Parathyroid adenoma (tissue), 2 donors: ENCODE measurements at regions not wholly inside any gene's neighbourhood (a gene's known extent, or its start where the extent isn't known, plus 50 kb on each side); places are given as distances from the start of the nearest gene placed in this dataset.

Source experiments
- H2AFZ ChIP-seq: fragments of 300-600 bp; sonication (generic); one replicate; pipeline ENCODE4 v1.7.0; 2017; ENCODE audit warnings: antibody characterized with exemption, mild to moderate bottlenecking
- H3K27ac ChIP-seq: fragments of 300-600 bp; sonication (generic); one replicate; pipeline ENCODE4 v1.7.0; 2017
- H3K27me3 ChIP-seq: fragments of 300-600 bp; sonication (generic); one replicate; pipeline ENCODE4 v1.7.0; 2017; ENCODE audit warnings: low read length; ENCODE audit not compliant: control insufficient read depth, insufficient read depth
- H3K36me3 ChIP-seq: fragments of 300-600 bp; sonication (generic); one replicate; pipeline ENCODE4 v1.7.0; 2017; ENCODE audit warnings: low read length; ENCODE audit not compliant: control insufficient read depth, insufficient read depth
- H3K4me1 ChIP-seq: fragments of 300-600 bp; sonication (generic); one replicate; pipeline ENCODE4 v1.7.0; 2017; ENCODE audit warnings: control low read depth
- H3K4me2 ChIP-seq: fragments of 300-600 bp; sonication (generic); one replicate; pipeline ENCODE4 v1.7.0; 2017; ENCODE audit warnings: low read length
- H3K4me3 ChIP-seq: fragments of 300-600 bp; sonication (generic); one replicate; pipeline ENCODE4 v1.7.0; 2017; ENCODE audit warnings: low read depth, low read length
- H3K79me2 ChIP-seq: fragments of 300-600 bp; sonication (generic); one replicate; pipeline ENCODE4 v1.7.0; 2017; ENCODE audit warnings: control low read depth
- H3K9ac ChIP-seq: fragments of 300-600 bp; sonication (generic); one replicate; pipeline ENCODE4 v1.7.0; 2017; ENCODE audit warnings: mild to moderate bottlenecking
- H3K9me3 ChIP-seq: fragments of 300-600 bp; sonication (generic); one replicate; pipeline ENCODE4 v1.7.0; 2017; ENCODE audit warnings: low read length; ENCODE audit not compliant: control insufficient read depth
- TF ChIP-seq, protein P1 (sequence below): fragments of 300-600 bp; sonication (generic); IDR thresholded peaks from one replicate; pipeline ENCODE4 v1.7.0; 2017; ENCODE audit warnings: antibody characterized with exemption, mild to moderate bottlenecking
- donor health status: primary hyperparathyroidism.

DNA sequence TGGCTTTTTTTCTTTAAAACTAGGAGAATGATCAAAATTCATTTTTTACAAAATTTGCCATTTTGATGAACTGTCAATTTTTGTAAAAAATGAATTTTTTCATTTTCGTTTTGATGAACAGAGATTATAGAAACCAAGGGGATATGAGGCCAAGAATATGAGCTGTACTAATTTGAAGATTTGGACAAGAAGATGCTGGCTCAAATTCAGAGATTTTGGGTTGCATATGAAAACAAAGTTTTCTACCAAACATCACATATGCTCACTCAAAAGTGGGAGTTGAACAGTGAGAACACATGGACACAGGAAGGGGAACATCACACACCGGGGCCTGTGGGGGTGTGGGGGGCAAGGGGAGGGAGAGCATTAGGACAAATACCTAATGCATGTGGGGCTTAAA, 230.7 kb downstream of the SNAPC1 start:
- Histone ChIP-seq H3K27ac (no peak overlapping the region), H3K36me3 (no peaks in the 10 kb centered on the region), H3K9ac (no peak overlapping the region), H3K27me3 (no peaks in the 10 kb centered on the region), H3K4me1 (no peaks in the 10 kb centered on the region), H3K9me3 (no peaks in the 10 kb centered on the region), H2AFZ (no peak overlapping the region), H3K79me2 (no peaks in the 10 kb centered on the region), H3K4me2 (no peak overlapping the region), H3K4me3 (no peak overlapping the region)
- TF ChIP-seq, protein P1, sequence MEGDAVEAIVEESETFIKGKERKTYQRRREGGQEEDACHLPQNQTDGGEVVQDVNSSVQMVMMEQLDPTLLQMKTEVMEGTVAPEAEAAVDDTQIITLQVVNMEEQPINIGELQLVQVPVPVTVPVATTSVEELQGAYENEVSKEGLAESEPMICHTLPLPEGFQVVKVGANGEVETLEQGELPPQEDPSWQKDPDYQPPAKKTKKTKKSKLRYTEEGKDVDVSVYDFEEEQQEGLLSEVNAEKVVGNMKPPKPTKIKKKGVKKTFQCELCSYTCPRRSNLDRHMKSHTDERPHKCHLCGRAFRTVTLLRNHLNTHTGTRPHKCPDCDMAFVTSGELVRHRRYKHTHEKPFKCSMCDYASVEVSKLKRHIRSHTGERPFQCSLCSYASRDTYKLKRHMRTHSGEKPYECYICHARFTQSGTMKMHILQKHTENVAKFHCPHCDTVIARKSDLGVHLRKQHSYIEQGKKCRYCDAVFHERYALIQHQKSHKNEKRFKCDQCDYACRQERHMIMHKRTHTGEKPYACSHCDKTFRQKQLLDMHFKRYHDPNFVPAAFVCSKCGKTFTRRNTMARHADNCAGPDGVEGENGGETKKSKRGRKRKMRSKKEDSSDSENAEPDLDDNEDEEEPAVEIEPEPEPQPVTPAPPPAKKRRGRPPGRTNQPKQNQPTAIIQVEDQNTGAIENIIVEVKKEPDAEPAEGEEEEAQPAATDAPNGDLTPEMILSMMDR, result no peak

DNA sequence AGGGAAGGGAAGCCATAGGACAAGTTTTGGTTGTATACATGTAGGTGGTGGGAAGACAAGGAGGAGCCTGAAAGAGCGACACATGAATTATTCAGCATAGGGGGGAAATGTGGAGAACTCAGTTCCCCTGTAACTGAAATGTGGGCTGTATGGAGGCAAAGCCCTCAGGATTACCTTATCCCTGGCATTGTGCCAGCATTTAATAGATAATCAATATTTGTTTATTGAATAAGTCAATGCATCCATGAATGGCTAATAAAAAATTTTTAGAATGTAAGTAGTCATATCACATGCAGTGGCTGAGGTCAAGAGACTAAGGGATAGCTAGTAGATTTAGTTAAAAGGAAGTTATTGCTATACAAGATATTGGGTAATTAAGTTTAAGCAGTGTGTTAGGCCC, 232.4 kb downstream of the SNAPC1 start:
- TF ChIP-seq, protein P1, result no peak
- Histone ChIP-seq H3K27ac (no peak overlapping the region), H3K9ac (no peak overlapping the region), H3K4me1 (no peaks in the 10 kb centered on the region), H3K27me3 (no peaks in the 10 kb centered on the region), H3K9me3 (no peaks in the 10 kb centered on the region), H2AFZ (no peak overlapping the region), H3K36me3 (no peaks in the 10 kb centered on the region), H3K79me2 (no peaks in the 10 kb centered on the region), H3K4me2 (no peak overlapping the region), H3K4me3 (no peak overlapping the region)

DNA sequence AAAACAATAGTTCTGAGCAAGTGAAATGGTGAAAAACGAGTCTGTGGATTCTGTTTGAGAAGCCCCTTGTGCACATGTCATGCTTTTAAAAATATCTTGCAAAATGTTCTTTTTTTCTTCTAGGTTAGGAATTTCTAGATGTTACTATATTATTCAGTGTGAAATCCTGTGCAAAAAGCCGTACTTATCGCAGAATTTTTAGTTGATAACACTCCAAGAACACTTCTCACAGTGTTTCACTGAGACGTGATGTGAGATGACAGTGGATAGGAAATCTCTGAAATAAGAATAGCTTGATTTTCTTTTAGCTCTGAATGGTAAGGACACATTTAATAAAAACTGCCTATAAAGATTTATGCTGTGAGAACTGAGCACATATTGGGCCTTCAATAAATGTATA, 234.5 kb downstream of the SNAPC1 start:
- H3K9ac ChIP-seq, result no peak overlapping the region
- no peak overlapping the region for H2AFZ ChIP-seq
- no peak overlapping the region for H3K27ac ChIP-seq
- no peaks in the 10 kb centered on the region for H3K9me3 ChIP-seq
- no peak overlapping the region for H3K4me2 ChIP-seq
- no peak overlapping the region for H3K4me3 ChIP-seq
- H3K27me3 ChIP-seq, result no peaks in the 10 kb centered on the region
- no peaks in the 10 kb centered on the region for H3K36me3 ChIP-seq
- TF ChIP-seq, protein P1, result no peak
- H3K79me2 ChIP-seq, result no peaks in the 10 kb centered on the region
- H3K4me1 ChIP-seq, result no peaks in the 10 kb centered on the region

DNA sequence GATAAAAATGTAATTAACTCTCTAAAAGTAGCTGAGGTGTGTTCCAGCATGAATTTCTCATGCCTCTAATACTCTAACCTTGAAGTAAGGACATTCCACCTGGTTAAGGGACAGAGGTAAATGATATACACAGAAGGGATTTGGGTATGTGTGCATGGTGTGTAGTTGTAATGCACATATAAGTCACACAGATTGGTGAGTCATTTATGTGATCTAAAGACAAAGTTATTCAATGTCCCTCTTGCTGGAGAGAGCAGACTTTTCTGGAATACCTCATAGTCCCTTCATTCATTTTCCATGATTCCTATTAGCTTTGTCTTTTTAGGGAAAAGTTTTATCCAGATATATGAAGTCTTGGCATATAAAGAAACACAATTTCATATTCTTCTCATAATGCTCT, 234.9 kb downstream of the SNAPC1 start:
- no peak overlapping the region for H3K4me2 ChIP-seq
- no peaks in the 10 kb centered on the region for H3K79me2 ChIP-seq
- no peaks in the 10 kb centered on the region for H3K4me1 ChIP-seq
- no peaks in the 10 kb centered on the region for H3K36me3 ChIP-seq
- no peak overlapping the region for H2AFZ ChIP-seq
- no peaks in the 10 kb centered on the region for H3K9me3 ChIP-seq
- no peak overlapping the region for H3K9ac ChIP-seq
- no peak overlapping the region for H3K27ac ChIP-seq
- TF ChIP-seq, protein P1, result no peak
- H3K4me3 ChIP-seq, result no peak overlapping the region
- no peaks in the 10 kb centered on the region for H3K27me3 ChIP-seq

DNA sequence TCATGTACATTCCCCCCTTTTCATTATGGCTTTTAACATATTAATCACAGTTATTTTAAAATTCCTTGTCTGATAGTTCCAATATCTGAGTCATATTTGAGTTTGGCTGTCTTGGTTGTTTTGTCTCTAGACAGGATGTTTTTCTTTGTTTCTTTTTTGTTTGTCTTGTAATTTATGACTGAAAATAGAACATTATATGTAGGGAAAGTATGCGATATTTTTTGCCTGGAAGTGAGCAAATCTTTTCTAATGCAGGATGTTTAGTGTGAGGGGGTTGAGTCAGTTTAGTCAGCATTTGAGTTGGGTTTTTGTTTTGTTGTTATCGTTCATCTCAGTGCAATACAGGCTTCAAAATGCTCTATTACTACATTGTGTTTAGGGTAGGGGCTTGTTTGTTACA, 239.7 kb downstream of the SNAPC1 start:
- no peak overlapping the region for H3K9ac ChIP-seq

More for the DNA sequence above, 239.7 kb downstream of the SNAPC1 start:
- no peaks in the 10 kb centered on the region for H3K36me3 ChIP-seq
- H3K4me2 ChIP-seq, result no peak overlapping the region
- H3K27ac ChIP-seq, result no peak overlapping the region
- no peak overlapping the region for H3K4me3 ChIP-seq
- TF ChIP-seq, protein P1, result no peak
- no peaks in the 10 kb centered on the region for H3K27me3 ChIP-seq
- H3K4me1 ChIP-seq, result no peaks in the 10 kb centered on the region
- no peak overlapping the region for H2AFZ ChIP-seq
- H3K9me3 ChIP-seq, result no peaks in the 10 kb centered on the region
- no peaks in the 10 kb centered on the region for H3K79me2 ChIP-seq
